ENCODE measurements at regions not wholly inside any gene's neighbourhood (a gene's known extent, or its start where the extent isn't known, plus 50 kb on each side); places are given as distances from the start of the nearest gene placed in this dataset.

DNA sequence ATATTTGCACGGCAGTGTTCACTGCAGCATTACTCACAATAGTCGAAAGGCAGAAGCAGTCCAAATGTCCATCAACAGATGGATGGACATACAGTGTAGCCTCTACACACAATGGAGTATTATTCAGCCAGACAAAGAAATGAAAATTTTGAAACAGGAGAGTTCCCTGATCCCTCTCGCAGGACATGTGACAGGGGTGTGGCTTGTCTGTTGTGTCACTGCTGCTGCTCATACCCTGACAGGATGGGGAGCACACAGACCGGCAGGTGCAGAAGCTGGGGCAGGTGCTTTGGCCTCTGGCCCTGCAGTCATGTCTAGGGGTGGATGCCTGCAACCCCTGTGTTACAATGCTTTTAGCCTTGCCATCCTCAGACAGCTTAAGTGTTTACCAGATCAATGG is 204.3 kb downstream of the EFNB2 start:
- no peak overlapping the region for H2AFZ ChIP-seq (ENCODE audit: low read length)
- H3K18ac ChIP-seq (ENCODE audit: extremely low read depth, low read length), result no peak overlapping the region
- H2AK5ac ChIP-seq (ENCODE audit: low read depth, low read length), result no peak overlapping the region
- H4K5ac ChIP-seq (ENCODE audit: insufficient read length, low read depth, low read length), result no peak overlapping the region
- H2BK120ac ChIP-seq (replicated peaks; ENCODE audit: low read depth, low read length), result no peak overlapping the region
- no peaks in the 10 kb centered on the region for H3K36me3 ChIP-seq (ENCODE audit: control insufficient read depth in 2 of 4, insufficient read depth in 4 of 4, low read length in 3 of 4)
- no peak for FAIRE-seq
- WGBS, 2 experiments (ENCODE audit: extremely low coverage in 1 of 2, insufficient coverage in 1 of 2, insufficient read length in 1 of 2, insufficient replicate concordance in 2 of 2, low coverage in 1 of 2, low lambda C conversion rate in 2 of 2, missing lambda C conversion rate in 1 of 2), result 97% methylated on average over 4 of the region's 4 CpGs; no CpG with 5 or more reads in 1 of the 2 experiments
- H3K4ac ChIP-seq (replicated peaks; ENCODE audit: insufficient read length, low read depth, low read length), result no peak overlapping the region
- H3K23ac ChIP-seq (ENCODE audit: insufficient read length), result no peak overlapping the region
- ChIA-PET POLR2A (ENCODE audit: partially characterized antibody) (interaction anchor here (1.0 kb wide), 1 partner anchor 14 kb away, joined by 3 read pairs; no protein-coding TSS in a partner anchor), CTCF (ENCODE audit: partially characterized antibody) (interaction anchor here (0.6 to 1.0 kb wide), 2 partner anchors 31 to 100 kb away, joined by 3 read pairs; no protein-coding TSS in a partner anchor)
- no peak for DNase-seq (ENCODE audit: low read depth in 1 of 2, low spot score in 2 of 2)
- H2BK20ac ChIP-seq (ENCODE audit: low read length), result no peak overlapping the region
- H2BK12ac ChIP-seq (ENCODE audit: low read depth, low read length), result no peak overlapping the region
- H3K4me3 ChIP-seq (ENCODE audit: extremely low read depth in 1 of 4, insufficient read depth in 2 of 4, low read depth in 3 of 4, low read length in 4 of 4), result no peak overlapping the region
- no peak overlapping the region for H2BK5ac ChIP-seq (ENCODE audit: low read depth, low read length)
- no peak overlapping the region for H4K8ac ChIP-seq (ENCODE audit: extremely low read depth, insufficient read depth, low read length)
- no peaks in the 10 kb centered on the region for H3K23me2 ChIP-seq (ENCODE audit: low read depth, low read length)
- no peak overlapping the region for H3K14ac ChIP-seq (ENCODE audit: insufficient read length)
- no peaks in the 10 kb centered on the region for H4K20me1 ChIP-seq (replicated peaks in 1 of 2; ENCODE audit: control insufficient read depth in 1 of 2, insufficient read depth in 2 of 2, low read length in 2 of 2)
- no peak overlapping the region for H2BK15ac ChIP-seq (ENCODE audit: low read length)
- H4K91ac ChIP-seq (replicated peaks; ENCODE audit: insufficient read length, low read length), result no peak overlapping the region
- no peak overlapping the region for H3K56ac ChIP-seq (replicated peaks; ENCODE audit: insufficient read length, low read depth, low read length)
- H3K9me3 ChIP-seq (ENCODE audit: insufficient read depth in 2 of 2, low read depth in 1 of 2, low read length in 1 of 2), result no peaks in the 10 kb centered on the region
- no peak overlapping the region for H3K27ac ChIP-seq (ENCODE audit: low read depth, low read length)
- H3K27me3 ChIP-seq (replicated peaks in 1 of 4; ENCODE audit: control insufficient read depth in 3 of 4, extremely low read depth in 1 of 4, insufficient read depth in 3 of 4, low read length in 3 of 4), result no peaks in the 10 kb centered on the region
- H3K4me2 ChIP-seq (ENCODE audit: insufficient read depth in 1 of 2, low read depth in 2 of 2, low read length in 2 of 2), result no peak overlapping the region
- no peaks in the 10 kb centered on the region for H3K79me2 ChIP-seq (ENCODE audit: control insufficient read depth in 1 of 2, insufficient read depth in 2 of 2, low read length in 2 of 2)
- TF ChIP-seq HDAC2 (IDR thresholded peaks at IDR 0.05; ENCODE audit: borderline replicate concordance in 1 of 2, low read depth in 2 of 2, low read length in 2 of 2) (no peak), CEBPB (IDR thresholded peaks at IDR 0.05; ENCODE audit: low read depth, low read length) (no peak), POU5F1 (IDR thresholded peaks at IDR 0.05; ENCODE audit: low read depth, low read length) (no peak), SP2 (IDR thresholded peaks at IDR 0.05; ENCODE audit: low read length) (no peak), TAF1 (IDR thresholded peaks at IDR 0.05; ENCODE audit: low read depth, low read length) (no peak), BCL11A (IDR thresholded peaks at IDR 0.05; ENCODE audit: low read depth in 2 of 2, low read length in 2 of 2) (no peak), CREB1 (IDR thresholded peaks at IDR 0.05) (no peak), CBX5 (IDR thresholded peaks at IDR 0.05; ENCODE audit: low read depth, low read length) (no peak), KDM5A (IDR thresholded peaks at IDR 0.05; ENCODE audit: low read length) (no peak)
- TF ChIP-seq, protein P1, sequence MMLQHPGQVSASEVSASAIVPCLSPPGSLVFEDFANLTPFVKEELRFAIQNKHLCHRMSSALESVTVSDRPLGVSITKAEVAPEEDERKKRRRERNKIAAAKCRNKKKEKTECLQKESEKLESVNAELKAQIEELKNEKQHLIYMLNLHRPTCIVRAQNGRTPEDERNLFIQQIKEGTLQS (IDR thresholded peaks at IDR 0.05; ENCODE audit: insufficient read depth, low read depth, low read length), result no peak
- TF ChIP-seq, protein P2, sequence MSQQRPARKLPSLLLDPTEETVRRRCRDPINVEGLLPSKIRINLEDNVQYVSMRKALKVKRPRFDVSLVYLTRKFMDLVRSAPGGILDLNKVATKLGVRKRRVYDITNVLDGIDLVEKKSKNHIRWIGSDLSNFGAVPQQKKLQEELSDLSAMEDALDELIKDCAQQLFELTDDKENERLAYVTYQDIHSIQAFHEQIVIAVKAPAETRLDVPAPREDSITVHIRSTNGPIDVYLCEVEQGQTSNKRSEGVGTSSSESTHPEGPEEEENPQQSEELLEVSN (IDR thresholded peaks at IDR 0.05), result no peak
- H3K79me1 ChIP-seq (ENCODE audit: low read depth, low read length), result no peaks in the 10 kb centered on the region
- no peak overlapping the region for H3K9ac ChIP-seq (replicated peaks in 1 of 4; ENCODE audit: extremely low read depth in 1 of 4, low read depth in 3 of 4, low read length in 3 of 4)
- H3K4me1 ChIP-seq (replicated peaks in 1 of 4; ENCODE audit: control insufficient read depth in 3 of 4, insufficient read depth in 4 of 4, low read length in 3 of 4), result peaks cover 0 to 6% (median 1%) of the 10 kb centered on the region in 4 experiments; a peak in 2 of 7 replicates
